Putamen (tissue), 1 donor: ENCODE measurements at regions not wholly inside any gene's neighbourhood (a gene's known extent, or its start where the extent isn't known, plus 50 kb on each side); places are given as distances from the start of the nearest gene placed in this dataset.

Source experiments
- DNase-seq: peaks from one replicate; pipeline ENCODE4 v3.0.0-alpha.2; 2016; ENCODE audit warnings: low spot score

DNA sequence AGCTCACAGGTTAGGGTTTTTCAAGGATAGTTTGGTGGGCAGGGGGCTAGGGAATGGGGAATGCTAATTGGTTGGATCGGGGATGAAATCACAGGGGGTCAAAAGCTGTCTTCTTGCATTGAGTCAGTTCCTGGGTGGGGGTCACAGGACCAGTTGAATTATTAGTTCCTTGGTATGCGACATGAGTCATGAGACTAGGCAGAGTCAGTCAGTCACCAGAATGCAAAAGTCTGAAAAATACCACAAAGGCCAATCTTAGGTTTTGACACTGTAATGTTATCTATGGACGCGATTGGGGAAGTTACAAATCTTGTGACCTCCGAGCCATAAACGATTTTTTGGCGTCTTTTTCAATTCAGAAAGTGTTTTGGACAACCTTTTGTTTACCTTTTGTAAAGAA is 101.2 kb downstream of the ZNF519 start:
- no peak for DNase-seq

DNA sequence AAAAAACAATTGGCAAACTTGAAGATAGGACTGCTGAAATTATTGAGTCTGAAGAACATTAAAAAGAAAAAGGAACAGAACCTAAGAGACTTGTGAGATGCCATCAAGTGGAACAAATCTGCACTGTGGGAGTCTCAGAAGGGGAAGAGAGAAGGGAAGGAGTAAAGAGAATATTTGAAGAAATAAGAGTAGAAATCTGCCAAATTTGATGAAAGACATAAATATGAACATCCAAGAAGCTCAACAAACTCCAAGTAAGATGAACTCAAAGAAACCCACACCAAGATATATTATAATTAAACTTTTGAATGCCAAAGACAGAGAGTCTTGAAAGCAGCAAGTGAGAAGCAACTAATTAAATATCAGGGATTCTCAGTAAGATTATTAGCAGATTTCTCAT is 102.7 kb downstream of the ZNF519 start:
- DNase-seq = no peak

DNA sequence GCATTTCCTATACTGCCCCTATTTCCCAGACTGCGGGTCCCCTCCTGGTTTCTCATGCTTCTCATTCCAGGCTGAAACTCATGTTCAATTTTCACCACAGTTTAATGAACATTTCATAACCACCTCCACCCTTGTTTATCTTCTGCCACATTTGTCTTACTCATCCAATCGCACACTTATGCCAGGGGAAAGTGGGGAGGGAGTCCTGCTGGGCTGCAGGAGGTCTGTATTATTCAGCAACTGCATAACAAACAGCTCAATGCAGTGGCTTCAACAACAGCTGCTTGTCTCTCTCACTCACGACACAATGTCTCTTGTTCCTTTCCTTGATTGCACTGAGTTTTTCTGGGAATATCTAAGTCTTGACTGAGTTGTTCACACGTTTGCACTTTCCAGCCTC is 106.0 kb downstream of the ZNF519 start:
- no peak for DNase-seq

DNA sequence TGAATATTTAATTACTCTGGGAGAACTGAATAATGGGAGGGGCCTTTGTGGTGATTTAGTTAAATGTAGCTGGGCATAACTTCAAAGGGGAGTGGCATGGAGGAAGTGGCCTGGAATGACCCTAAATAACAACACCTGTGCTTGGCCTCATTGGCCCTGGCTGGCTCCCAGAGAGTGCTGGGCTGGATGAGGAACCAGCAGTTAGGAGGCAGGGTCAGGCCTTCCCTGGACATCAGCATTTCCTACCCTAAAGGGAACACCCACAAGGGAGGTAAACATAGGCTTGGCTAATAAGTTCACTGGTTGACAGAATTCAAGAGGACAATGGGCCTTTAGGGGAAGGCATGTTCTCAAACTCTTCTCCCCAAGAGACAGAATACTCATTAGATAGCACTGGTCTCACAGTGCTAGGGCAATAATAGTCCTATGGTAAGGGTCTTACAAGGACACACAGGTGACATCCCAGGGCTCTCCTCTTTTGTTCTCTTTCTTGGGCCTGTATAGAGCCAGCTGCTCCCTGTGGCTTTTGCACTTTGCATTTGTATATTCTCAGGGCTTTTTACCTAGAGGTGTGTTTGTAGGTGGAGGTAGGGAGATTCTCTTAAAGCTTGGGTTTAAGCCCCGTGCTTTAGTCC is 106.8 kb downstream of the ZNF519 start:
- DNase-seq = no peak

DNA sequence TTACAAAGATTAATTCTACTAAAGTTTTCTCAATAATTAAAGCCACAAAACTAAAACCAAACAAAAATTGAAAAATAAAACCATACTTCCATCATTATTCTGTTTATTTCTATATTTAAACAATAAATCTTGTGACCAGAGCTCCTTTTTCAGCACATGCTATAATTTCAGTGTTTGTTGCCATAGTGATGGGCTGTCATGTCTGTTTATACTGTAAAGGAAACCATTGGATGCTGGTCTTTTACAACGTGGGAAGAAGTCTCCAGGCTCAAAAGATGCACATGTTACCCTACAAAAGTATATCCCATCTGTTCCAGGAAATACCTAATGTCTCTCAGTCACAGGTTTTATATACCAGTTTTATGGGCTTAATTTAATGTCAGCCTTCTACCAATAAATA is 100.1 kb upstream of the MC2R start:
- DNase-seq = no peak

DNA sequence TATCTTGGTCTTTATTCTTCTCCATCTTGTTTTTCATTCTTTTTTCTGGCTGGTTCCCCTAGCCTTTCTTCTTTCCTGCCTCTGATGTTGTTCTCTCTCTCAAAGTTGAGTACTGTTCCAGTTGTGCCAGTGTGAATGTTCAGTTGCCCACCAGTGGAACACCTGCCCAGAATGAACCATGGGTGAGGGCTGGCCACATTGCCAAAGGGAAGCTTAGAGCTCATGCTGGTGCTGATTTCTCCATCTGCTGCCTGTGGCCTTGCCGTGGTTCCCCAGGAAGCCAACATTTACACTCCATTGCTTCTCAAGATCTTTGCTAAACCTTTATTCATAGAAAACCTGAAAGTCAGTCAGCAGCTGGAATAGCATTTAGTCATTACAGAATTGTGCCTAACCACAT is 99.1 kb upstream of the MC2R start:
- DNase-seq = no peak

DNA sequence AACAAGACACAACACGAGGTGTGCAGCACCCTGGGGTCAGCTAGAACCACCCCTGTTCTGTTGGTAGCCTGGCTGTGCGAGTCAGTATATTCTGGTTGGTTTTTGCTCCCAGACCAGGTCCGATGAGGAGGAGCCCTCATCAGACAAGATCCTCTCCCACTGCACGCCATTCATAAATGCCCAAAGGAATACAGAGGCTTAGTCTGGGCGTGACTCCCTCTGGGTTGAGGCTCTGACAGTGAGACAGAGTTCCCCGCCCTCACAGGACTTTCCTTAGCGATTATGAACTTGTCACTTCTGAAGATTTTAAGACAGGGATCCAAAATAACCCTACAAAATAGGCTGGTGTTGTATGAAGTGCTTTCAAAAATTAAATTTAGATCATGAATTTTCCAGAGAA is 85.5 kb upstream of the MC2R start:
- no peak for DNase-seq

DNA sequence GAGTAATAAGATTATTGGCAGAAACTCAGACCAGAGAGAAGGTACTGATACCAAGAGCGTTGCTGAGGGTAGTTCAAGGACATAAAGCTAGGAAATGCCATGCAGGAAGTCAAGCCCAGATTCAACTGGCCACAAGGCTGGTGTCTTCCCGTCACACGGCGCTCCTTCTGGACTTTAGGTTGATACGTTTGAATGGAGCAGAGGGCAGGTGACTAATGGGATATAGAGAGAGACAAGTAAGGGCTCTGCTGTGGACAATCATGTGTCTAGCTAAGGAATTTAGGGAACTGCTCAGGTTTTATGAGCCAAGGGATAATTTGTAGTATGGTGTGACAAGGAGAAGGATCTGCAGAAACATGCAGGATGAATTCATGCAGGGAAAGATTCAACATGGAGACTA is 83.9 kb upstream of the MC2R start:
- DNase-seq = no peak

DNA sequence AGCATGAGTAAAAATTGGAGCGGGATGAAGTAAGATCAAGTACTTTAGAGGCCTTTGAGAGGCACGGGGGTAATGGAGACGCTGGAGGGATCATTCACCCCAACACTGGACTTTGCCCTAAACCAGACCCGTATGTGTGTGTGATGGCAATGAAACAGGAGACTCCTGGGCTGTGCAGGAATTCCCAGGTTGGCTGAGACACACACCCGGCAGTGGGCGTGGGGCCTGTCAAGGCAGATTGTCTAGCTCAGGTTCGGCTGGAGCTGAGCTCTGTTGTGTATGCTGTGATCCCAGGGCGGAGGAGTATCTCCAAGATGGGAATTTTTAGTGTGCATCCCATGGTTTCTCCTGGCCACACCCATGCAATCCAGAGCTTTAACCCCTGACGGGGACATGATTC is 83.2 kb upstream of the MC2R start:
- no peak for DNase-seq

DNA sequence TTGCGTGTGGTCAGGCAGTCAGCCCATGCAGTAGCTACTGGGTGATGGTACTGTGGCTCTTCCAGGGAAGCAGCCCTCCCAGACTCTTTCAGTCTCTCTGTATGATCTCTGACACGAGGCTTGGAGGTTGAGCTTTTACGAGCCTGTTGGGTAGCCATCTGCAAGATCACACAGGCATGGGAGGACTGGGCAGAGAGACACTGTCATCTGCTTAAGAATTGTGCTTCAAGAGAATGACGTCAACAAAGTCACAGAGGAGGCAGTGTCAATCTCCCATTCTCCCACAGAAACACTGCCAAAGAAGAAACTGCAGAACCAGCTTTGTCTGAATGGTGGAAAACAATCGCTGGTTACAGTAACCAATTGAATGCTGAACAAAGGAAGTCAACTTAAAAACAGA is 78.4 kb upstream of the MC2R start:
- DNase-seq = peak; percentile 5

DNA sequence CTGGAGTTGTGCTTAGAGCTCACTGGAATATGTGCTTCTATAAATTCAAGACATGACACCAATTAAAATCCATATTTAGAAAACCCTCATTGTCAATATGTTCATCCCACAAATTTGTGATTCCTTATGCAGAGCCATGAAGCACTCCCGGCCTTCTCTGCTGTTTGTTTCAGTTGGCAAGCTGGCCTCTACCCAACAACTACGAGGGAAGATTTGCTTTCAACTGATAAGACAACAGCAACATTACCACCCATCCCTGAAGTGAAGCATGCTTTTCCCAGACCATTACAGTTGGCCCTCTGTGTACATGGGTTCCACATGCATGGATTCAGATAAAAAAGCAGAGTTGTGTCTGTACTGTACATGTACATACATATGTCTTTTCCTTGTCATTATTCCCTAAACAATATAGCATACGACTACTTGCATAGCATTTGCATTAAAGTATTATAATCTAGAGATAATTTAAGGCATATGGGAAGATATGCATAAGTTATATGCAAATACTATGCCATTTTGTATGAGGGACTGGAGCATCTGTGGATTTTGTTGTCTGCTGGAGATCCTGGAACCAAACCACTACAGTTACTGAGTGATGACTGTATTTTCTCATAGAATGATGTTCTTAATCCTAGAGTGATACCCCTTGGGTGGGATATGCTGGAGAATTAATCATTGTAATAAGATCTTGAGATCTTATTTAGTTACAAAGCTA is 77.6 kb upstream of the MC2R start:
- no peak for DNase-seq

DNA sequence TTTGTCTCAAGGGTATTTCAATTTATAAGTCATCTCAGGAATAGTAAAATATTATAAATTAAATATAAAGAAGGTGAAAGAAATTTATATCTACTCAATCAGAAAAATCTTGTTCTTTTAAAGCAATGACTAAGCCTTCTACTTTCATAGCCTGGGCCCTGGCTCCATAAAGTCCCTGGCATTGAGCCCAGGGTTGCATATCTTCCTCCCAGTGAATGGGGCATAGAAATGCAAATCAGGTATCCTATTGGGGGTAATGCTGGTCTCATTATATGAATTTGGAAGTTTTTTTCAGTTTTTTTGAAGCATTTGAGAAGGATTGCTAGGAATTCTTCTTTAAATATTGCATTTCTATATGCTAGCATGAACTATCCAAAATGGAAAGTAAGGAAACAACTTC is 73.9 kb upstream of the MC2R start:
- DNase-seq = no peak

DNA sequence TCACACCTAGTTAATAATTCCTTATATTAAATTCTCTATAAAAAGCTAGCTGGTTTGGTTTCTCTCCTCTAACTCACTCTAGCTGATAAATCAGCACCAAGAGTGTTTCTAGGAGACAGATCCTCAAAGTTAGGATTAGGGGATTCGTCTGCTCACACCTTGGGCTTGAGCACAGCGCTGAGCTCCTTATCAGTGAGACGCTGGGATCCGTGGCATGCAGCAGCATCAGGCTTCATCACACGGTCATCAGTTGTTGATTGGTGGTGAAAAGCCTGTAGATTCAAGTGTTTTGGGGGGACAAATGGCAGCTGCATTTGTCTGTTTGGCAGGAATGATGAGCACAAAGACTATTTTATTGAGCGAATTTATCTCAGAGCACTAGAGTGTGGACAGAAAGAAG is 72.6 kb upstream of the MC2R start:
- no peak for DNase-seq

DNA sequence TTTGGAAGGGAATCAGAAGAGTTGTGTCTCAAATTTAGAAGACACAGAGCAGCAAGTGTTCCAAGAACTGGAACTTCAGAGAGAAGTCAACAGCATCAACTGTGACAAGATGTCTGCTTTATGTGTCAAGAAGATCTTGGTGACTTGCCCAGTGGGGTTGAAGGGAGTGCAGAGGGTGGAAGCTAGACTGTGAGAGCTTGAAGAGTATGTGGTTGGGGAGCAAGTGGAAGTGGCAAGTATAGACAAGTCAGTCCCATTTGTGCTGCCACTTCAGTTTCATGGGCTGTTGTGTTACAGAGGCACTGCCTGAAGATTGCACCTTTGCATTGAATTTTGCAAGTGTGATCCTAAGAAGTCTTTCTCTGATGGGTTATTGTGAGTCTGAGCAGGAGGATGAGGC is 68.7 kb upstream of the MC2R start:
- DNase-seq = no peak

DNA sequence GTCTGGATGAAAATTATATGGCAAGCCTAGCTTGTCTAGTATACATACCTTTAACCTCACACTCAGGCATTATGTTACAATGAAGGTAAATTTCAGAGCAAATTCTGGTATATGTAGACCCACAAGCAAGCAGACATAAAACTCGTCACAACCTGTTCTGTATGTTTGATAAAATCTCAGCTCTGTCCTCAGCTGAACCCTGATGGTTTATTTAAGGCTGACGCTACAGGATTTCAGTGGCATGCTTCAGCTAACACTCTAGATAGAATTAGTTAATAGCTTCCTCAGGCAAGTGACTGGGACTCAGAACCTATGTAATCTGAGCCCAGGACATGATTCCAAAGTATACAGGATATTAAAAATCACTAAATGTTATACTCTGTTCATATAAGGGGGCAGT is 68.2 kb upstream of the MC2R start:
- DNase-seq = no peak

DNA sequence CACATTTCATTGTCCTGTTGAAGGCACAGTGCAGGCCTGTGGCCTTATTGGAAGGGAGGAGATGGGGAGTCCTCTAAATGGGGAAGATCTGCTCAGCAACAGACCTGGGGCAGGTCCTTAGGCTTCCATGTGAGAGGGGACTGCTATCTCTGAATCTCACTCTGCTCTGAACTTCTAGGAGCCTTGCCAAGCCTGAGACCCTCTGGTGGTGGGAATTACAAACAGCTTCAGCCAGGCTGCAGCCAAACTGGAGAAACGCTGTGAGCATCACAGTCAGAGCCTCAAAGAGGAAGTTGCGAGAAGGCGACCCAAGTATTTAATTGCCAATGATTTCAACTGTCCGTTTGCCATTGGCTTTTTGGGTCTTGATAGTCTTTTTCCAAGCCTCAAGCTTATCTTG is 66.8 kb upstream of the MC2R start:
- no peak for DNase-seq

DNA sequence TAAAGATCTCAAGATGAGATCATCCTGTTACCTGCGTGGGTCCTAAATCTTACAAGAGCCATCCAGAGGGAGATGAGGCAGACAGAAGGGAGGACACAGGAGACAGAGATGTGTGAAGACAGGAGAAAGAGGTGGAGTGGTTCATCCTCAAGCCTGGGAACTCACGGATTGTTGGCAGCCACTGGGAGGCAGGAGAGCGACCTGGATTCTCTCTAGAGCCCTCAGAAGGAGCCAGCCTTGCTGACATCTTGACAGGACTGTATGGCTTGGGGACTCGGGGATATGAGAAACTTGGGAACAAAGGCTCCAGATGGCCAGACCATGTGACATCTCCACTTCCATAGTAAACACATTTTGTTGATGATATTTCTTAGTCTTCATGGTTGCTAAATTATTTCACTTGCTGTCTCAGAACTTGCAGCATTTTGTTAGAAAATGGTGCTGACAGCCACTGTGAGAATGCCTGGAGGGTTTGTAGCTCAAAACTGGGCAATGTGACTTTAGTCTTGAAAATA is 57.8 kb upstream of the MC2R start:
- DNase-seq = no peak
